HG02943 (cell line): ENCODE measurements at regions not wholly inside any gene's neighbourhood (a gene's known extent, or its start where the extent isn't known, plus 50 kb on each side); places are given as distances from the start of the nearest gene placed in this dataset.

Source experiments
- ATAC-seq: cut with Tn5 transposase; IDR thresholded peaks from one replicate; pipeline ENCODE4 v1.9.1; 2021; ENCODE audit warnings: mild to moderate bottlenecking, low read depth, moderate library complexity; ENCODE audit not compliant: unreplicated experiment

DNA sequence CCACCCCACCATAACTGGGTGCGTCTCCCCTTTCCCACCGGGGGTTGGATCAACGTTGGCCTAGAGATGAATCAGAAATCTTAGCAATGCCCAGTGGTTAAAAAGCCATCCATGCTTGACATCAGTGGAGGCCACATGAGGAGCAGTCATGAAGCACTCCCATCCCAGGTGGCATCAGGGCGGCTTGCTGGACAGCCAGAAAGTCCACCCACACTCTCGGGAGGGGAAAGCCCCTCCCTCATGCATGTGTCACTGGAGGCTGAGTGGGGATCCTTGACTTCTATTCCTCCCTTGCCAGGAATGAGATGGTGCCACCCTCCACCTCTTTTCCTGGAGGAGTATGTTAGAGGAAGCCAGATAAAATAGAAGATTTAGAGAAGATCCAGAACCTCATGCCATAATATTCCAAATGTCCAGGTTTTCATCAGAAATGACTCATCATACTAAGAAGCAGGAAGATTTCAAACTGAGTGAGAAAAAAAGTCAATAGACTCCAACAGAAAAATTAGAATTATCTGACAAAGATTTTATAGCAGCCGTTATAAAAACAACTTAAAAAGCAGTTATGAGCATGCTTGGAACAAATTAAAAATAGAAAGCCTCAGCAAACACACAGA, 507.1 kb upstream of the ID2 start:
- ATAC-seq = no peak

DNA sequence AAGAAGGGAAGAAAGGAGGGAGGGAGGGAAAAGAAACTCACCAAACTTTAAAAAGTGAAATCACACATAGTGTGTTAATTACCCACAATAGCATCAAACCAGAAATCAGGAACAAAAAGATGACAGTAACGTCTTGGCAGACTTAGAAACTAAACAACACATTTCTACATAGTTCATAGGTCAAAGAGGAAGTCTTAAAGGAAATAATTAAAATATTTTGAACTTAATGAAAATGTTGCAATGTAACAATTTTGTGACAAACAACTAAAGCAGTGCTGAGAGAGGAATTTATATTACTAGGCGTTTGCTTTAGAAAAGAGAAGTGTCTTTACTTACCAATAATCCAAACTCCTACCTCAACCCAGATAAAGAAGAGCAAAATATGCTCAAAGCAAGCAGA, 505.0 kb upstream of the ID2 start:
- ATAC-seq = no peak

DNA sequence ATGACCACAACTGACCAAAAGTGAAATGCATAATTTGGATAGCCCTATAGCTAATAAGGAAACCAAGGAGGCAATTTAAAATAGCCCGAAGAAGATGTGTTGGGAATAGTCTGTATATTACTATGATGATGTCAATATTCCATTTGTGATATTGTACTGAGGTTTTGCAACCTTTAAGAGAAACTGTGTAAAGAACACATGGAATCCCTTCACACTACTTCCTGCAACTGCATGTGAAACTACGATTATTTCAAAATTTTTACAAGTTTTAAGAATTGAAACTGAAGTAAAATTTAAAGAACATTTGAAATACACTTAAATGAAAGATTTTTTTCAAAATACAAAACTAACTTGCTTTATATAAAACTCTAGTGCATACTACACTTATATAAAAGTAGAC, 504.3 kb upstream of the ID2 start:
- ATAC-seq = no peak

DNA sequence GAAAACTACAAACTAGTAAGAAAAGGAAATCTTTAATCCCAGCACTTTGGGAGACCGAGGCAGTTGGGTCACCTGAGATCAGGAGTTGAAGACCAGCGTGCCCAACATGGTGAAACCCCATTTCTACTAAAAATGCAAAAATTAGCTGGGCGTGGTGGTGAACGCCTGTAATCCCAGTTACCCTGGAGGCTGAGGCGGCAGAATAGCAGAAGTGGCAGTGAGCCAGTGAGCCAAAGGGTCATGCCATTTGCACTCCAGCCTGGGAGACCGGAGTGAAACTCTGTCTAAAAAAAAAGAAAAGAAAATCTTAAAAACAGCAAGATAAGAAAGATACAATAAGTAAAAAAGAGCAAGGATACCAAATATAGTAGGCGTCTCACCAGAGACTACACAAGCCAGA, 502.9 kb upstream of the ID2 start:
- ATAC-seq = no peak

DNA sequence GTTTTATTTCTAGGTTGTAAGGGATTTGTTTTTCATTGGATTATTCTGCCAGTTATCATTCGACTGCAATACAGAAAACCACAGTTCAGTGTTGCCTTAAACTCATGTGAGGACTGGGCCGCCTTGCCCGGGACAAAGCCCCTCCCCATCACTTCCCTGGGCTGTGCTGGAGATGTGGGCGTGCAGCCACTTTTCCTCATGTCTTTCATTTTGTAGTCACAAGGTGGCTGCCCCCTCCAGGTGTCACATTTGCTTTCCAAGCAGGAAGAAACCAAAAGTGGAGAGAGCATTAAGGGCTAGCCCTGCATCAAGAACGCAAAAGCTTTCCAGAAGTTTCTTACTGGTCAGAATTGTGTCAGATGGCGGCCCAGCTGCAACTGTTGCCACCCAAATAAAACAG, 492.5 kb upstream of the ID2 start:
- ATAC-seq = no peak

DNA sequence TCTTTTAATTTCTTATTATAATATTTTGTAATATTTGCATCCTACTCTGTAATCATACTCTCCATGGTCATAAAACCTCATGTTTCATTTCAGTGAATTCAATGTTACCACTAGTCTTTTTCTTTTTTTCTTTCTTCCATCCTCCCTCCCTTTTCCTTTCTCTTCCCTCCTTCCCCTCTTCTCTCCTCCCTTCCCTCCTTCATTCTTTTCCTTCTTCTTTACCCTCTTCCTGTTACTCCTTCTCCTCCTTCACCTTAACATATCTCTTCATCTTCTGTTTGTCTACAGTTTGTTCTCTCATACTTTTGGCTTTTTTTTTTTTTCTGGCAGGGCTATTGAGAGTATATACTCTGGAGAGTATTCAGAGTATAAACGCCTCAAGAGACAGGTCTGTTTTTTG, 491.6 kb upstream of the ID2 start:
- no peak for ATAC-seq

DNA sequence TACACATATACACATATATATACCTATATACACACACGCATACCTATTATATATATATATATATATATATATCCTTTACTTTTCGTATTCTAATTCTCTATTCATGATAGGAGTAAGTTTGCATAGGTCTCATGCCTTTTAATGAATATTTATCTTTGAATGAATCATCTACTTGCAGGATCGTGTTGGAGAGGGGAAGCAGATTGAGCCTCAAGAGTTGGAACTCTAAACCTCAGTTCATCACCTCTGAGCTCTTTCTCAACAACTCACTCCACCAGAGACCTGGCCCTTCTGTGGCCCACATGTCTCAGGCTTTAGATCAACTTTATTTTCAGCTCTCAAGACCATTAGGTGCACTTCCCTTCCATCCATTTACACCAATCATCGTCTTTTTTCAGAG, 490.4 kb upstream of the ID2 start:
- ATAC-seq = no peak

DNA sequence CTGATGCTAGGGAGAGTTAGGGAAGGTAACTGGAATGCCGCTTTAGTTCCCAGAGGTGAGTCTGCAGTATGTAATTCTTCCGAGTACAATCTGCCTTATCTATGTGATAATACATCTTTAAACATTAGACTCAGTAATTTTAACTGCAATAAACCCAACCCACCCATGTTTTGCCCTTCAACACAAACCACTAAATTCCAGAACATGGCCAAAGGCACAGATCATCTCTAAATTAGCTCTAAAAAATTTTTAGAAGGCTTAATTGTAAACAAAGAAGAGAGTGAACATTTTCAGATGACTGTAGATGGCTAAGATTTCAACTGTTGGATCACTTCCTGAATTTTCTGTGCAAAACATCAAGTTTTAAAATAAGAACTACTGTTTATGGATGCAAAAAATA, 488.7 kb upstream of the ID2 start:
- no peak for ATAC-seq

DNA sequence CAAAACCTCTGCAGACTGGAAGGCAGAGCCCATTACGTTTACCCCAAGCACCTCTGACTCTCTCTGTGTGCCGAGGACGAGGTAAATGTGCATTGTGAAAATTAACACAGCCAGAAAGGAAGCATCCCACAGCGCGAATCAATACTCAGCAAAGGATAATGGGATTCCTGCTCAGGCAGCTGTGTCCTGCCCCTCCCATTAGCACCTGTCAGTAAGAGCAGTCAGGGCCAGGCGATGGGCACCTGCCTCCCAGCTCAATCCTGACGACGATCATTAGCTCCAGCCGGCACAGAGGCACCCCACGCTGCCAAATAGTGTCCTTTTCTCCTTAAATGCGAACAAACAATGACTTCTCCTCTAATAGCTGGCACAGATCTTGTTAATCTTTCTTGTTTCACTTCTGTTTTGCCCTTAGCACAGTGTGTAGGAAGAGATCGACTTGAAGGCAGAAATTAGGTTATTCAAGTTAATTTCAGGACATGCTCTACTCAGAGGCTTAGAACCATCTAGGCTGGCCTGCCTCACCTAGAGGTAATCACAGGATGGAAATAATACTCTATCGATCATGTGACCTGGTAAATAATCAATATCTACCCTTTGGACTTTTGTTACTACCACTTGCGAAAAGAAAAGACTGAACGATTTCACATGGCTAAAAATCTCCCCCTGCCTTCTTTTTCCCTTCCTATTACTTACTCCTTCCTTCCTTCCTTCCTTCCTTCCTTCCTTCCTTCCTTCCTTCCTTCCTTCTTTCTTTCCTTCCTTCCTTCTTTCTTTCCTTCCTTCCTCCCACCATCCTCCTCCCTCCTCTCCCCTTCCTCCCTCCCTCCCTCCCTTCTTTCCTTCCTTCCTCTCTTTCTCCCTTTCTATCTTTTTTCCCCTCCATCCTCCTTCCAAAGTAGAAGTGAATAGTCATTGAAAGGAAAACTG, 487.9 kb upstream of the ID2 start:
- no peak for ATAC-seq

DNA sequence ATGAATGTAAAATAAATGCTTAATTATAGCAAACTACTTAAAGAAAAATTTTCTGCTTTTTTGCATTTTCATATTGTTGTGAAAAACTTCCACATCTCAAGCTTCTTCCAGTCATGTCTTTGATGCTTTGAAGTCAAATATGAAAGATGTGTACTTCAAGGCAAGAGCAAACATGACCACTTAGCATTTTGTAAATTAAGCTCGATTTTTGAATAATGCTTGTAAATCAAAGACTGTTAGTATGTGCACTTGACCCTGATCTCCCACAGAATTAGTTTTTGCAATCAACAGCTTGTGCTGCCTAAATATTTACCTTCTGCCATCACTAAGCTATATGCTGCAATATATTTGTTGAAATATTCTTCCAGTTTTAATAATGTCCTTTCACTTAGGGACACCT, 486.1 kb upstream of the ID2 start:
- no peak for ATAC-seq

DNA sequence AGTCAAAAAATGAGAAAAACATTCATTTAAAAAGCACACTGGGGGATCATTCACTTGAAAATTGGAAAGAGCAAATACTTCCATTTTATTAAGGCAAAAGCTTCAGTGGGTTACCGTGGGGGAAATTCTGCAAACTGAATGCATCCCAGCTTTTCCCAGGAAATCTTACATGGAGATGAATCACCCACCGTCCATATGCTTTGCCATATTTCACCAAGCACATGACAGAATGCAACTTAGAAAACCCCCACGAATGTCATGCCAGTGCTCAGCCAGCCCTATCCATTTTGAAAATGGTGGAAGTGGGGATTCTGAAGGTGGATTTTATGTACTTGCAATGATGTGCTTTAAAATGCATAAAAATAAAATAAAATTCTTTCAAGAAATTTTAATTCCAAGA, 485.5 kb upstream of the ID2 start:
- no peak for ATAC-seq

DNA sequence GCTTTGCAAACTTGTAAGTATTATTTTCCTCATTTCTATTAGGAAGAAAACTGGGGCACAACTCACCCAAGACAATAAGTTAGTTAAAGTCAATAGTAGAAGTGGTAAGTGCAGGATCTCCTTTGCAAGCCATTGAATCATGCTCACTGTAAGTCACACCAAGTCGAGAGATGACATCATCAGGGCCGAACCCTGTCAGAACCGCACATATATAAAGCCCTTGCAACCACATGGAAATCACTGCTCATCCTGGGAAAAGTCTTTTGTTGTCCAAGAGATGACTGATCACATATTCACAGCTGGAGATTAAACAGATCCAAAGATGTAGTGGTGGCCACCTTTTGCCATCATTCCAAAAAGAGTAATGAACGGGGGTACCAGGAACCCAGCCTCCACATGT, 484.8 kb upstream of the ID2 start:
- no peak for ATAC-seq

DNA sequence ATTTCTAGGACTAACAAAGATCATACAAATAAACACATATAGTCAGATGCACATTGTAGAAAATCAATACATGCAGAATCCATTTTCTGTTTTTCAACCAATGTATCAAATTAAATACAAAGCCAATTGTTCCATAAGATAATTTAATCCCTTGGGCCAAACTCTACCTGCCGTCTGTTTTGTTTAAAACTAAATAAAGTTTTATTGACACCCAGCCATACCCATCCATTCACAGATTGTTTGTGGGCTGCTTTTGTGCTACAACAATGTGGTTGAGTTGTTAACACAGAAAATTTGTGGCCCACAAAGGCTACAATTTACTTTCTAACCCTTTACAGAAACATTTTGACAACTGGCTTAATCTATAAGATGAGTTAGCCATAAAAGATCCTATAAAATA, 484.0 kb upstream of the ID2 start:
- ATAC-seq = no peak

DNA sequence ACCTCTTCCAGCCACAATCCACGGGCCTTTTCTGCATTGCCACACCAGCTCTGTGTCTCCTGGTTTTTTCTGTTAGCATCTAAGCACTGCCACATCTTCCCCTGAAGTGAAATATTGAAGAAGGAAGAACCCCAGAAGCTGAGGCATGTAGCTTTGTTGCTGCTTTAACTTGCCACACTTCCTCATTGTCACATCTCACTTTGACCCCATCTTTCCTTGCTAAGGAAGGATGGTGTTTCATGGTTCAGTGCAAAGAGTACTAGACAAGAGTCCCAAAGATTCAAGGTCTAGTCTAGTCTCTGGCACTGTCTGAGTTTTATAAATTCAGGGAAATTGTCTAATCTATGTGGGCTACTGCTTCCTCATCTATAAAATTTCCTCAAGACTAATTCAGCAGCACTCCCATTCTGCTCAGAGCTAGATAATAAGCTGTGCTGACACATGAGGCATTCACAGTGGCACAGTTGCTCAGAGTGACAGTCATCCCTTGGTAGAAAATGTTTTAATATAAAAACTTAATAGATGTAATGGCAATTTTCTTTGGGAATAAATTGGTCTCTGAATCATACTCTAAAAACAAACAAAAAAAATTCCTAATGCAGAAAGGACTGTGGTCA, 483.0 kb upstream of the ID2 start:
- ATAC-seq = no peak

DNA sequence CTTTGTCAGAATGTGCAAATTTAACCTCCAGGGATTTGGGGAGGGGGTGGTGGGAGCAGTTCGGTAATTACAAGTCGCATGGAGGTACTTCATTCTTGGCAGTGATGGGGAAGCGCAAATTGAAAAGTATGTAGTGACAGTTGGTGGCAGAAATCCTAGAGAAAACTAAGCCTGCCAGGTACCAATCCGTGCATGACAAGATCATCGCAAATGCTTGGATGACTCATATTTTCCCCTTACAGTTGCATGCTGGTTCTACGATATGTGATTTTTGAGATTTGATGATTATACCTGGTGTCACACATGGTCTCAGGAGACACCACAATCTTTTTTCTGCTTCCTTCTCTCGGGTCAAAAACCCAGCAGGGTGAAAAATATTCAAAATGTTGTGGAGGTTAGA, 479.7 kb upstream of the ID2 start:
- no peak for ATAC-seq

DNA sequence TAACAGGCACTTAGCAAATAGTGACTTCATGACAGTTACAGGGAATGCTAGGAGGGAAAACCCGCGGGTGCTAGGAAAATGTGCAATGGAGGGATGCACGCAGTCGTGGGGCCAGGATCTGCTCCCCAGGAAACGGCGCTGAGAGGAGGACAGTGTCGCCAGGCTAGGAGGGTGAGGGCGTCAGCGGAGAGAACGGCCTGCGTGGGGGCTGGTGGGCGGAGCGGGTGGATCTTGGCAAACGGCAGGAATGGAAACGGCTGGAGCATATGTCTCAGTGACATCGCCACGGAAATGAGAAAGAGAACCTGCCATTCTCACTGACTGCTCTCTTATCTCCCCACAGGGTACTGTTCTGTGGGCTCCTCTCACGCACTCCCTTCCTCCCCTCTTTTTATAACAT, 478.5 kb upstream of the ID2 start:
- no peak for ATAC-seq

DNA sequence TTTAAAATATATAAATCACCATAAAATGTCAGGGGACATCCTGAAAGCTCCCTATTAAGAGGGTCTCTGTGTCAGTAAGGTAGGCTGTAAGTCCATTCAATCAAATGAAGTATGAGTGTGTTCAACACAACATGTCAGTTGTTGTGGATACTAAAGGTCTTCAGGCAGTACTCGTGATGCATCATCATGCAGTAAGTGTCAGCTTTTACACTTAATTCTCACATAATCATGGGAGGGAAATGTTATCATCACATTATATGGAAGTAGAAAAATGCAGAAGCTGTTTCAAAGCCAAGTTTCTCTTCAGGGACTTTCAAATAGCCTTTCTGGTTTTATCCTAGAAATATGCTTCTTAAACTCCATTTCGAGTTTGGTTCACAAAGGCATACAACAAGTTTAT, 477.1 kb upstream of the ID2 start:
- ATAC-seq = no peak

DNA sequence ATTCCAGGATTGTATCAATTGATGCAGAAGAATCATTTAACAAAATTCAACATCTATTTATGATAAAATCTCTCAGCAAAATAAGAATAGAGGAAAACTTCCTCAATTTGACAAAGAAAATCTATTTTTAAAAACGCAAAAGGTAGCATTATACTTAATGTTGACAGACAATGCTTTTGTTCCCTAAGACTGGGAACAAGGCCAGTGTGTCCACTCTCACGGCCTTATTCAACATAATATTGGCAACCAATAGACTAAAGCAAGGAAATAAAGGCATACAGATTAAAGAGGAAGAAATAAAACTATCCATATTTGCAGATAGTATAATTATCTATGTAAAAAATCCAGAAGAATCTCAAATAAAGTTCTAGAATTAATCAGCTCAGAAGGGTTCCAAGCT, 472.4 kb upstream of the ID2 start:
- ATAC-seq = no peak

DNA sequence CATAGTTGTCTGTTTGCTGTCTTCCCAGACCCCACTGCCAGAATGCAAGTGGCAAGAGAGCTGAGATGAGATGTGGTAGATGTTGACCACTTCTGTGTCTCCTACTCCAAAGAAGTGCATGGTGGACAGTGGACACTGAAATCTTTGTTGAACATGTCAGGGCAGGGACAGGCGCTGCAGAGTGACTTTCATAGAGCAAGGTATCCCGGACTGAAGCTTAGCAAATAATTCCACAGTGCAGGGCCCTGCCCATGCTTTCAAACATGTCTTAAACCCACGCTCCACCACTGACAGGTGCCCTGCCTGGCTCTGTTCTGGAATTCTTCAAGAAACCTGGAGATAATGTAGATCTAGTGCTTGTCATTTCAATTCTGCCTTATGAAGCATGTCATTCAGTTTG, 470.5 kb upstream of the ID2 start:
- ATAC-seq = no peak

DNA sequence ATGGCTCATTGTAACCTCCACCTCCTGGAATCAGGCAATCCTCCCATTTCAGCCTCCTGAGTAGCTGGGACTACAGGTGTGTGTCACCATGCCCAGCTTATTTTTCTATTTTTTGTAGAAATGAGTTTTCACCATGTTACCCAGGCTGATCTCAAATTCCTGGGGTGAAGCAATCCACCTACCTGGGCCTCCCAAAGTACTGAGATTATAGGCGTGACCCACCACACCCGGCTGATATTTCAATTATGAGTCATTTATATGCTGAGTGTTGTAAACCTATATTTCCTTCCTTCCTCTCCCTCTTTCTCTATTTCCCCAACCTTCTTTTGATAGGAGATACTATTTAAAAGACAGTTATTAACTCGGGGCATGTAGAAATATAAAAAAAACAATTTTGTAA, 469.6 kb upstream of the ID2 start:
- ATAC-seq = no peak

DNA sequence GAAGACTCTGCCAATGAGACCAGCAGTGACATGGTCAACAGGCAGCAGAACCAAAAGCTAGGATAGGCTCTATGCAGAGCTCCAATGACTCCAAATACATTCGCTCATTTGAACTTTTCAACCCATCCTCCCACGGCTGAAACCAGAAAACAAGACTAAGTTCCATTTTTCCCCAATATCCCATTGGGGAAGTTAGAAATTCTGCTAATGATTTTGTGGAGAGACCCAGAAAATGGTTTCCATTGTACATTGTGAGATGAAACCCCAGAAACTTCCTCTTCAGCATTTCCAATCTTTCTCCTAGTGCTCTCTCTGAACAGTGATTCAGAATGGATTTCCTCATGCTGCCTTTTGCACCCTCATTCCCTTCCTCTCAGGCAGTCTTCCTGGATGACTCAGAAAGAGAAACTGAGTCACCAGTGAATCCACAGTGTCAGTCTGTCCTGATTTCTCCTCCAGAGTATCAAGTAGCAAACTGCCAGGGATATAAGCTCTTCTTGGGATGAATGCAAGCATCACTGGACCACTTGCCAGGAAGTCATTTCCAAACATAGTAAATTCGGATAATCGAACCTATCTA, 467.7 kb upstream of the ID2 start:
- ATAC-seq = no peak
